Loucy (cell line): ENCODE measurements at regions not wholly inside any gene's neighbourhood (a gene's known extent, or its start where the extent isn't known, plus 50 kb on each side); places are given as distances from the start of the nearest gene placed in this dataset.

Experiments used
- EZH2phosphoT487 ChIP-seq: fragments of 200-600 bp; IDR thresholded peaks from 2 replicates; pipeline ENCODE4 v1.6.1; 2018; ENCODE audit warnings: antibody characterized with exemption, mild to moderate bottlenecking, moderate library complexity, borderline replicate concordance
- TF ChIP-seq, protein P1 (sequence below): fragments of 200-600 bp; sonication (generic); conservative IDR thresholded peaks from 2 replicates; pipeline ENCODE4 v1.5.1; 2014; ENCODE audit warnings: mild to moderate bottlenecking, antibody characterized with exemption, low read length

DNA sequence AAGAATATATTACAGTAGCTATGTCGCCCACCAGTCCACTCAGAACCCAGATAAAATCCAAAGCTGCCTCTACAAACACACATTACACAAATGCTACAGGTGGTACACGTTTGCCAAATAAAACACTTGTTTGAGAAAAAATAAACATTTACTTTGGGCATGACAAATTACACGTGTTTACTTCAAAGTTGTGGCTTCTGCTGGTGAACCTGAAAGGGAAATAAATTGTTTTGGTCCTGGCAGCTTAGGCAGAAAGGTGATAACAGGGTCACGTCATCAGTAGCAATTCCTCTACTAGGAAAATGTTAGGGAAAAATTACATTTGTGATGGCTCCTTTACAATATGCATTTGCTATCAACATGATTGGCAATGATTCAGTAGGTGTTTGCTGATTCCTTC lies 497.3 kb upstream of the WWC1 start:
- TF ChIP-seq, protein P1, sequence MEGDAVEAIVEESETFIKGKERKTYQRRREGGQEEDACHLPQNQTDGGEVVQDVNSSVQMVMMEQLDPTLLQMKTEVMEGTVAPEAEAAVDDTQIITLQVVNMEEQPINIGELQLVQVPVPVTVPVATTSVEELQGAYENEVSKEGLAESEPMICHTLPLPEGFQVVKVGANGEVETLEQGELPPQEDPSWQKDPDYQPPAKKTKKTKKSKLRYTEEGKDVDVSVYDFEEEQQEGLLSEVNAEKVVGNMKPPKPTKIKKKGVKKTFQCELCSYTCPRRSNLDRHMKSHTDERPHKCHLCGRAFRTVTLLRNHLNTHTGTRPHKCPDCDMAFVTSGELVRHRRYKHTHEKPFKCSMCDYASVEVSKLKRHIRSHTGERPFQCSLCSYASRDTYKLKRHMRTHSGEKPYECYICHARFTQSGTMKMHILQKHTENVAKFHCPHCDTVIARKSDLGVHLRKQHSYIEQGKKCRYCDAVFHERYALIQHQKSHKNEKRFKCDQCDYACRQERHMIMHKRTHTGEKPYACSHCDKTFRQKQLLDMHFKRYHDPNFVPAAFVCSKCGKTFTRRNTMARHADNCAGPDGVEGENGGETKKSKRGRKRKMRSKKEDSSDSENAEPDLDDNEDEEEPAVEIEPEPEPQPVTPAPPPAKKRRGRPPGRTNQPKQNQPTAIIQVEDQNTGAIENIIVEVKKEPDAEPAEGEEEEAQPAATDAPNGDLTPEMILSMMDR: no peak
- no peak for TF ChIP-seq EZH2phosphoT487
